COLO668 (cell line): ENCODE measurements at regions not wholly inside any gene's neighbourhood (a gene's known extent, or its start where the extent isn't known, plus 50 kb on each side); places are given as distances from the start of the nearest gene placed in this dataset.

Experiments used
- DNase-seq: peaks from one replicate; lab custom pipeline; 2025; ENCODE audit not compliant: unreplicated experiment; lab: John Stamatoyannopoulos, UW

DNA sequence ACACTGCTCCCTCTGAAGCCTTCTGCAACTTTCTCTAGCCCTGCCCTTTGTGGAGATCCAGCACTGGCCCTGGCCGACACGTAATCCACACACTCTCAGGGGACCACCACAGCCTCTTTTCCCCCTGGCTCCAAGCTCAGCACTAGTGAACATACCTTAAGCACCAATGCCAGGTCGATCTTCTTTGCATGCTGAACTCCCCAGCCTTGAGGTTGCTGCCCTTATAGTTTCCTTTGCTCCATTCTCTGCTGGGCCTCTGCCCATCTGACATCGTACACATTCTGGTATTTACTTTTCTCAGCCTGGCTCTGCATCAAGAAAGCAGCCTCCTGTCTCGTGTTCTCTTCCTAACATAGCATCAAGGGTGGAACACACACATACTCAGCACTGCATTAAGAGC, 361.5 kb downstream of the LPIN1 start:
- no peak for DNase-seq

DNA sequence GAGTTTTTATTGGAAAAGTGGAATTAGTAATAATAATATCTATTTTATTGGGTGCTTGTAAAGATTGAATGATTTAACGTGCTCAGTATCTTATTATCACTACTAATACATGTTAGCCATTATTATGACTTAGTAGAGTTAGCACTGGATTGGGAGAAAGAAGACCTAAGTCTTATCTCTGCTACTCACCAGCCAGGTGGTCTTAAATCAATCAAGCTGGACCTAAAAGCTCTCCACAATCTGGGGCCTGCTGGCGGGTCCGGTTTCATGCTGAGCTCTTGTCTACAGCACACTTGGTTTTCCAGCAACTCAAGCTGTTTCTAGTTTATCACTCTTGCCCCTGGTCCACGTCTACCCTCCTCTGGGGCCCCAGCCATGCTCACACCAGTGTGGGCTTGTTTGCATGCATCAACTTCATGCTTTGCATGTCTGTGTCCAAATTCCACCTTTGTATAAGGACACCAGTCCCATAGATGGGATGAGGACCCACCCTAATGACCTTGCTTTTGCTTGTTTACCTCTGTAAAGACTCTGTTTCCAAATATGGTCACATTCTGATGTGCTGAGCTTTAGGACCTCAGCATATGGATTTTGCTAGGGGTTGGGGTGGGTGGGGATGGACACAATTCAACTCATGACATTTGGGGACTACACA, 363.1 kb downstream of the LPIN1 start:
- no peak for DNase-seq

DNA sequence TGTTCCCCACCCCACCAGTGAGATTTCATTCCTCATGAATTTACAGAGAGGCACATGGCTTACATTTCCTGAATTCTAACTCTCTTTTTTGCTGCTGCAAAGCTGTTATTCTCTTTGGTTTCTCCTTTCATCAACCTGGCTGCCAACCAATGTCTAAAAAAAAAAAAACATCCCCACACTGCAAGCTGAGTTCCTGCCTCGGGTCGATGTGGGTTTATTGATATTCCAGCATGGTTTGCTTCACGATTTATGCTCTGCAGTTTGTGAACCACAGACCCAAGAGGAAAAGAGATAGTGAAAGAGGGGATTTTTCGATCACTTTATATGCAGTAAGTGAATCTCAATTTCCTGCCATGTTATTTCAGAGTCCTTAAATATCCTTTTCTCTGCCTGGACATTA, 363.6 kb downstream of the LPIN1 start:
- no peak for DNase-seq

DNA sequence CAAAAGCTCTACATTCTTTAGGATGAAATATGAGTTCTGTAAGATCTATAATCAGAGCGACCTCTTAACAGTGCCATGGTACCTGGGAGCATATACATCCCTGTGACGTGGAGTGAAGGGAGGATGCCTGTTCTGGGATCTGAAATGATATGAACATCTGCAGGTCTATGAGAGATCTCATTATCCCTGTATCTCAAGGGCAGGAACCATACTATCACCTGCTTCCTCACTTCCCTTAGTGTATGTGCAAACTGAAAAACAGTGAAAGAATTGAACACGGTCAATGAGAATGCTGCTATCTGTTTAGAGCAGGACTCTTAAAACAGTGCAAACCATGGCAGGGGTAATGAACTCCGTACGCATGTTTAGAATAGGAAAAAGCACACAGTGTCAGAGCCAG, 364.0 kb downstream of the LPIN1 start:
- DNase-seq: no peak

DNA sequence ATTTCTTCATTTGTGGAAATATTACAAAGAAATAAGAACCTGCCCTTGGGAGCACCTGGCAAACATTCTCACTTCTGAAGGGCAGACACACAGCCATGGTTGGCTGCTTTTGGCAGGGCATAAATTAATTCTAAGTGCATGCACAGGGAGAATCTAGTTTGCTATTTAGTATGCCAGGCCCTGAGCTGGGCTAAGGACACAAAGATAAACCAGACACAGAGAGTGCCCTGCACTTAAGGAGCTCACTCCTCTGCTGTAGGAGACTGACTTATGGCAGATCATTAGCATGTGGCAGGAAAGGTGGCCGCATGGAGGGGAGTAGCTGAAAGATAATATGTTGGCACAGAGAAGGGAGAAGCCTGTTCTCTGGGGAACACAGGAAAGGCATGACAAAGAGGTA, 367.0 kb downstream of the LPIN1 start:
- no peak for DNase-seq

DNA sequence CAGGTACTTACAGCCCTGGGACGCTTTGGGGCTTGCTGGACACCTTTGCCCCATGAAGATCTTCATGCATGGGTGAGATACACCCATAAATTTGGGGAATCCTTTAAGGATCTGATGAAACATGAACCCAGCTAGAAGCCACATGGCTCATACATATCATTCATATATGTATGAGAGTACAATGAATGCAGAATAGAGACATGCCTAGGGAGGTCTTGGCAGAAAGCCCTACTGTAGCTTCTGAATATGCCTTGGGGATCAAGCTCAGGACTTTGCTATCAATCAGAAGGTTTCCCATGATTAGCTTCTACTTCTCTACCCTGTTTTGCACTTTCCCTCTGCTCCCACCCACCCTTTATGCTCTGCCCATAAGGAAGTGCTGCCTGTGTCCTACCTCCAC, 368.4 kb downstream of the LPIN1 start:
- DNase-seq: no peak

DNA sequence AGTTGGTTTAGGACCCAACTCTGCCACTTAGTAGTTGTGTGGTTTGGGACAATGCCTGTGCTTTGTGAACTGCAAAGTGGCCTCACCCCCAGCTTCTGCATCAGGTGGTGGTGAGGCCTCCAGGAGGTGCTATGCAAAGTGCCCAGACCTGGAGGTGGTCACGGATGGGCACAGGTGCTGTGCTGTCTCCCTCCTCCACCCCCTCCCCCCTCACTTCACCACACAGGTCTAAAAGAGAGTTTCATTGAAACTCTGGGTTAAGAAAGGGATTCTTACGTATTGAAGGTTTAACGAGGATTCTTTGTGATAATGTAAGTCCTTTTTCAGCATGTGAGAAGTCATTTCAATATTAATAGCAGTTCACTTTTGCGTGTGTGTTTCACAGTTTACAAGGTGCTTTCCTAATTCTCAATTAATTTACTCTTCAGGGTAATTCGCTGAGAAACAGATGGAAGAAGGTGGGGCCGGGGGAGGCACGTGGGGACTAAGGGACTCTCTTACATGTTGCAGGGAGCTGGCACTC, 369.9 kb downstream of the LPIN1 start:
- DNase-seq: no peak

DNA sequence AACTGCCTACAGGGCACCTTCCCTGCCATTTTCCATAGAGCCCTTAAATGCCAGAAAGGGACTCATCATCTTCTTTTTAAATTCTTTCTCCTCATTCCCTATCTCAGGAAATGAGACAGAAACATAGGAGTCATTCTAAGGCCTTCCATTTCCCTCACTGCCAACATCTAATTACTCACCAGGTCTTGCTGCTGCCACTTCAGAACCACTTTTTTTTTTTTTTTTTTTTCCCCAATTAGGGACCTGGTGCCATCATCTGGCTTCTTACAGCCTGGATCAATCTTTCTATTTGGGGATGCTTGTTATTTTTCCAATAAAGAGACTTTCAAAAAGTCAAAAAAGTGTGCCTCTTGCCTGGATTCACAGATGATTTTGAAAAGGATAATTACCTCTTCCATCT, 373.4 kb downstream of the LPIN1 start:
- DNase-seq: no peak

DNA sequence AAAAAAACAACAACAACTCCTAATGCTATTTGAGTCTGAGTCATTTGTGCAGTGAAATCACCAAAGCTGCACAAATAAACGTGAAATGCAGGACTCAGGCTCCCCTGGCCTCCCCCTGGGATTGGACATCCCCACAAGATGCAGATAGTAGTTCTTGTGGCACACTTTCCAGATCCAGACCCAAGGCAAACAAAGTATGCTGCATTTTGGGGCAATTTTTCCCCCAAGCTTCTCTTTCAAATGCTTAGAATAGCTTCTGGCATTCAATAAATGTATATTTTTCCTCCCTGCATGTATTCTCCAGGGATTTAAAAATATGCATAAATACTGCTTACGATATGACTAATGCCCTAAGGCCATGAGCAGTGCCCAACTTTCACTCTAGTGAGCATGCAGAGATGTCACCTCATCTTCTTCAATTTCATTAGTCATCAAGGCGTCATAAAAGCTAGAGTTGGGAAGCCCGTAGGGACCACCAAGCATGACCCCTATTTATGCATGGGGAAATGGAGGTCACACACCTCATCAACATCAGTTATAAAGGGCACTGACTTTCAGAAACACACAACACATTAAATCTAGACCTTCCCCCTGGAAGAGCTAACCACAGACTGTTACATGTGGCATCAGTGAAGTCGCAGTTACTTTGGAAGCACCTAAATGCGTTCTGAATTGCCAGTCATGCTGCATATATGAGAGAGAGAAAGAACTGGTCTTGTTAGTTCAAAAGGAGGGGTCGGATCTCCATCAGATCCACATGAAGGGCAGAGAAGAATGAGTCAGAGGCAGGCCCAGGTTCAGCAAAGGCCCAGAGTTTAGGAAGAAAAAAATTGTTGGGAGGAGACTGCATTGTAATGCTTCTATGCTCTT, 374.1 kb downstream of the LPIN1 start:
- no peak for DNase-seq

DNA sequence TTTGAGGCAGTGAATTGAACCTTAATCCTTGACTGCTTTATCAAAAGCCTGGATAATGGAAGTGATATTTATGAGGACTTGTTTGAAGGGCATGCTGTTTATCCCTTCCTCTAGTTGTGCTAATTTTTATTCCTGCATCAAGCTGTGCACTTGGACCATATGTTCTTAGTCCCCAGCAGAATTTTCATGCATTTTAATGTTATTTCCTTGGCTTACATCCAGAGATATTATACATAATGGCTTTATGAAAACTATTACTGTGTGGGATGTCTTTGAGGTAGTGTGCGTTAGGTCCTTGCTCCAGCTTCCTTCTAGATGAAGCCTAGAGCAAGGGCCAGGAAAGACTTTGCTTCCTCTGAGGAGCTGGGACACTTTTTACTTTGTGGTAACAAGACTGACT, 378.4 kb downstream of the LPIN1 start:
- DNase-seq: no peak

DNA sequence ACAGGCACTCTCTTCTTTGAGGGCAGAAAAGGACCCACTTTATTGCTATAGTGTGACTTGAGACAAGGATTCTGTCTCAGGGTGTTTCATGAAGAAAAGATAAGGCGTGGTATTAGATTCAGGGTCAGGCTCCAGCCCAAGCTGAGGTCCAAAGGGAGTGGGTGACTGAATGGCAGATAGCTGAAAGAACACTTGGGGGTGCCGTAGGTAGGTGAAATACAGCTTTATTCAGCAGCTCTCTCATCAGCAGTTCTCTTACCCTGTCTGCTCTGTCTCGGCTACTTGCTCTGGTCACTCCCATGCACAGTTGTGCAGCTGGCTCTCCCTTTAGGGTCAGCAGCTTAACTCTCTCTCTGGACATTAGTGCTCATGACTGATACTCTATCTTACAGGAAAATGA, 379.9 kb downstream of the LPIN1 start:
- no peak for DNase-seq

DNA sequence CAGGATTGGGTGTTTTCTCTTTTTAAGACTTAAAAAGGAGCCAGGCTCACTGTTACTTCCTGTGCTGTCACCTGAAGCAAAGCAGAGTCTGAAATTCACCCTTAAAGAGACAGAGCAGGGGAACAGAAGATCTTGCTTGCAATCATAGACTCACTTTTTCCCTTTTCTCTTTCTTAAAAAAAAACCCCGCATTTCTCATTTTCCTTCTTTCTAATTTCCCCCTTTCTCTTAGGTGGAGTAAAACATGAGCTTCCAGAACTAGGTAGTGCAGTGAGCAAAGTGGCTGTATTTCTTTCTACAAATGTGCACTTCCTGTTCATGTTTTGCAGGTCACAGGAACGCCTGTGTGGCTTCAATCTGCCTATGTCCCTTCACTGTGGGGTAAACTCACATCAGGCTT, 381.2 kb downstream of the LPIN1 start:
- DNase-seq: no peak

DNA sequence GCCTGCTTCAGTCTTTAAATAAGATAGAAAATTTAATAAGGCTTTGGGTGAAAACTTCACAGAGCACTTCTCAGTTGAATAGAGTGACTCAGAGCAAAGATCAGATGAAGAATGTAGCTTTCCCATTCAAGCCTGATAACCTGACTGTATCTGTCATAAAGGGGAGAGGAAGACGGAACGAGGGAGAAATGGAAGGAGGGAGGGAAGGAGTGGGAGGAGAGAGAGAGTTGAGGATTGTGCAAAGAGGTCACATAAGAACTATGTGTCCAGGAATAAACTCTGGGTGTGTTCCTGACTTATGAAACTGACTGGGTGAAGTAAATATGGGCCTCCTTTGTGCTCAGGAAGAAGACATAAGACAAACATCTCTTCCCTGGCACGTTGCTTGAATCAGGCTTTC, 385.5 kb downstream of the LPIN1 start:
- no peak for DNase-seq

DNA sequence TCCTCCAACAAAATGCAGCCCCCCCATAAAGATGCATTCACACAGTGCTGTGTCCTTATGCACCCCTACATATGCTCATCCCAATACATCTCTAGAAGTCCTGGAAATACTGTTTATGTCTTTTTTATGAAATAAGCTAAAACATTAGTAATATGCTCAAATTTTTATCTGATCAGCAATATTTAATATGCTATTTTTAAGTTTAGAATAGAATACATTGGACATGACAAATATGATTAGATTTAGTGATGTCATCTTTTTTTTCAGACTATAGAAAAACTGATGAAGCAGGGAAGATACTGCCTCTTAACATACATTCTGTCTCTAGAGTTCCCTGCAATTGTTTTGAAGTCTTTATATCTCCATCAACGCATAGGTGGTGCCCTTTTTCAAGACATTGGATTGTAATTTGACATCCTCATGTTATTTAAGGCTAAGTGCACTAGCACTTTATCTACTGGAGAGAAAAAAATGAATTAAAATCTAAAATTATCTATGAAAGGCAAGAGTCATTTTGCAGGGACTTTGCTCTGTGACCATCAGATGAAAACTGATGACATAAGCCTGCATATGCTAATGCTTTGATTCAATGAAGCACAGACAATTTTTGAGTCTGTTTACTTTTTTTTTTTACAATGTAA, 395.3 kb downstream of the LPIN1 start:
- no peak for DNase-seq

DNA sequence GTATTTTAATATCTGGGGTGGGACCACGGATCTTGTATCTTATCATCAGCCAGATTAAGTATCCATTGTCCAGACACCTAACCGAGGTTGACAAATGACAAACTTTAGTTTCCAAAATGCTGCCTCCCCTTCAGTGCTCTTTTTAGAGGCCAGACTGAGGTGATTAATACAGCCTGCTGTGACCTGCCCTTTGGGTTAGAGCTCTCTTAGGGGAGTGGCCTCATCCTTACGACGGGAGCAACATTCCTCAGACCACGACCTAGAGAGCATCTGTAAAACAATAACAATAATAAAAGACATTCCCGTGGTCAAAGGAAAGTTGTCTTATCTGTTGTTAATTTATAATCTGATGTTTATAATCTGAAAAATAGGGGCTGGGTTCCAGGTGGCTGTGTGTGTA, 405.3 kb downstream of the LPIN1 start:
- DNase-seq: no peak

DNA sequence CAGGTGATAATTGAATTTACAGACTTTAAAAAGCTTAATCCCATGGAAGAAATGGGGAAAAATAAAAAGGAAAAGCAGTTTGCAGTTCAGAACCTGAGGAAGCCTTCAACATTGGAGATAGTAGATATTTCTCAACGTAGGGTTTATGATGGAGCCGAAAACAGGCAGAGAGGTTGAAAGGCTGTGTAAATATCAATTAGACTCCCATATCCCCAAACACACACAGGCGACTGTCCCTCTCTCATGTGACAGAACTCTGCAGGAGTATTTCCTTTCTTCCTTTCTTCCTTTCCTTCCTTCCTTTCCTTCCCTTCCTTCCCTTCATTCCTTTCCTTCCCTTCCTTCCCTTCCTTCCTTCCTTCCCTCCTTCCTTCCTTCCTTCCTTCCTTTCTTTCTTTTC, 406.5 kb downstream of the LPIN1 start:
- DNase-seq: no peak

DNA sequence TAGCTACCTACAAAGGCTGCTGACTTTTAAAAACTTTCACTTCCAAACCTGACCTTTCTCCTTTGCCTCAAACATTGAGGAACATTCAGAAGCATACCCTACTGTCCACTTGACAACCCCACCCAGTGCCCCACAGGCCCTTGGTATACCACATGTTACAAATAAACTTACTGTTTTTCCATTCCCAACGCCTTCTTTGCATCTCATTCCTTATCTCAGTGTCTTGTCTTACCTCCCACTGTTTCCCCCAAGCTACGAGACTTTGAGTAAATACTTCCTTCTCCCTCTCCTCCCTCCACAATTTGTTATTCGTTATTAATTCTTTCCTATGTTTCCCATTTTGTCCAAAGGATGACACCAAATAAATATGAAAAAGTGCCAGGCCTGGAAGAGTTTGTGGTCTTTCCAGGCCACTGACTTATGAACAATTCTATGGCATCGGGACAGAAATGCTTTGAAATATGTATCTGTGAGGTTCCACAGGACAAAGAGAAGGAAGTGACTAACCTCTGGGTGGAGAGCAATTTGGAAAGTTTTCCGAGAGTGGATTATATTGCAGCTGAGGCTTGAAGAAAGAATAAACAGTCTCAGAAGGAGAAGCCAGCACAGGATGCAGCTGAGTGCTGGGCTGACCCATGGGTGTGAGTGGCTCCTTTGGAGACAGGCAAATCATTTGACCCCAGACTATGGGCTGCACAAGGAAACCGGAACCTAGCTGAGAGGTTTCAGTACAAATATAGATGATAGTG, 409.0 kb downstream of the LPIN1 start:
- DNase-seq: no peak

DNA sequence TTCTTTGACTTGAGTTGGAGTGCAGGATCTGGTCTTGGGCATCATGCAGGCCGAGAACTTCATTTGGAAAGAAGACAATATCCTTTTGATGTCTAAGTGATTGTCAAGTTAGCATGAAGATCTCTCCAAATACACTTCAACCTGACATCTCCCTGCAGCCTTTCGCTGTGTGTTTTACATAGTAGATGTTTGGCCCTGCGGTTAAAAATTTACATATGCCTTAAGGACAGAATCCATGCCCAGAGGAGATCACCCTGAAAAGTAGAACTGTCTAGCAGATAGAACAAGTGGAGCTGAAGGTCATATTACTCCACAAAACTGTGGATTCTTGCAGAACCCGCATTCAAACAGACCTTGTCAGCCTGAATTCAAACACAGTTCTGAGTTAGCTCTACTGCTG, 409.9 kb downstream of the LPIN1 start:
- no peak for DNase-seq

DNA sequence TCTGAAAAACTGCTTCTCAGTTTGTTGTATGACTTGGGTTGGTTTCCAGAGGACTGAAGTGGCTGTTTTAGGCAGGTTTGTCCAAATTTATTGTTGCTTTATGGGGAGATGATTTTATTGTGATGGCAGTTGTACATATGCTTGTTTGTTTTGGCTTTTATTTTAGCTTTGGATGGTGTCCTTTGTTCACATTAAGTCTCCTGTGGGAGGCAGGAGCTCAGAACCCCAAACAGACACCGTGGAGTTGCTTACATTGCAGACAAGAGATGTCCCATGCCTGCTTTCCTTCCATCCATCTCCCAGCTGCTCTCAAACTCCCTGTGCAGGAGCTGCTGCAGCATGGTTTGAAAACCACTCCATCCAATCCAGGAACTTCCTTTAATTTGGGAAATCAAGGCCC, 414.7 kb downstream of the LPIN1 start:
- DNase-seq: no peak

DNA sequence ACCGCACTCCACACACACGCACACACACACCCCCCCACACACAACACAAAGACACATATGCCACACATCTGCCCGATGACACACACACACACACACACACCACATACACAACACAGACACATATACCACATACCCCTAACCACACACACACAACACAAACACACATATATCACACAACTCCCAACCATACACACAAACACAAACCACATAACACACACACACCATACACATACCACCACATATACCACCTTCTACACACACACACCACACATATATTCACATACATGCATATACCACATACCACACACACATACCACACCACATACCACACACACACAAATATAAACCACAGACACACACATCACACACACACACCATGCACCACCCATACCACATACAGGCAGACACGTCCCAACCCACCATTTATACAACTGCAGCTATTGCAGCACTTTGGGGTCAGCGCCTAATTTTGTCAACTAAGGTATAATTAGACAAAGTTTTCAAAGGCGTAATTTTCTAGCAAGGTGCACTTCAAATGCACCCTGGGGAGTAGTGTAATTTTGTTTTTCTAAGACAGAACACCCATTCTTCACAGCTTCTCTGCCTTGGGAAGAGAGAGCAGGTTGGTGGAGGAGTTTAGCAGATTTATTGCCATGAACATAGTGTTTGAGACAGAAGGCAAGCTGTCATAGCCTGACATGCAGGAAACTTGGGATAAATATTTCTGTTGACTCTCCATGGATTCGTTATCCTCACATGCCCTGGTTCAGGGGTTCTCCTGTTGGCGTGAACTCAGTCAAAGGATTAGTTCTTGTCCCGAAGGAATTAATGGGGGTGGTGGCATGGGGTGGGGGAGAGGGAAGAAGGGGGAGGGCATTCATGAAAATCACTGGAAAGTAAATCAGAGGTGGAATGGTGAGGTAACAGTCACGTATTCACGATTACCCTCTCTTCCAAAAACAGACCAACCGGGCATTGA, 416.1 kb downstream of the LPIN1 start:
- DNase-seq: no peak
